Keratinocyte (primary cell): ENCODE measurements at regions not wholly inside any gene's neighbourhood (a gene's known extent, or its start where the extent isn't known, plus 50 kb on each side); places are given as distances from the start of the nearest gene placed in this dataset.
A peak's percentile ranks its signal among the peaks of the same experiment; 100 is the strongest.

Experiments
- DNase-seq: peaks from one replicate; pipeline ENCODE4 v3.0.0-alpha.2; 2011; ENCODE audit warnings: low read depth, missing footprints, low spot score
- FAIRE-seq: peaks from 2 replicates; lab custom pipeline; 2011; peaks lifted over from hg19 to GRCh38; lab: Jason Lieb, UNC
- H2AFZ ChIP-seq: 2 replicates; pipeline ENCODE4 v1.6.0; 2012; ENCODE audit warnings: low read length, control low read depth, inconsistent platforms; ENCODE audit not compliant: control insufficient read depth
- H3K27ac ChIP-seq: 2 replicates; pipeline ENCODE4 v1.5.1; 2011; ENCODE audit warnings: low read length; ENCODE audit not compliant: control insufficient read depth, insufficient read depth
- H3K27me3 ChIP-seq: 3 replicates; pipeline ENCODE4 v1.6.0; 2011; ENCODE audit warnings: low read length; ENCODE audit not compliant: control insufficient read depth, insufficient read depth; ENCODE audit errors: extremely low read depth
- H3K36me3 ChIP-seq, 2 experiments: 2 replicates in 1 of 2; 3 replicates in 1 of 2; pipeline ENCODE4 v1.5.1; 2011; ENCODE audit warnings: low read length in 2 of 2, mild to moderate bottlenecking in 1 of 2; ENCODE audit not compliant: control insufficient read depth in 2 of 2, insufficient read depth in 2 of 2; ENCODE audit errors: extremely low read depth in 1 of 2
- H3K4me1 ChIP-seq: 3 replicates; pipeline ENCODE4 v1.5.1; 2011; ENCODE audit warnings: low read length; ENCODE audit not compliant: control insufficient read depth, insufficient read depth; ENCODE audit errors: extremely low read depth
- H3K4me2 ChIP-seq: 3 replicates; pipeline ENCODE4 v1.6.0; 2011; ENCODE audit warnings: low read depth, low read length; ENCODE audit not compliant: control insufficient read depth, insufficient read depth; ENCODE audit errors: extremely low read depth
- H3K4me3 ChIP-seq, 3 experiments: fragments of 200-600 bp in 1 of 3; sonication (generic) in 1 of 3; 2 replicates in 2 of 3; 3 replicates in 1 of 3; pipeline ENCODE4 v1.5.1; 2011 to 2016; ENCODE audit warnings: low read length in 3 of 3, mild to moderate bottlenecking in 3 of 3, control low read depth in 2 of 3, inconsistent platforms in 1 of 3, low read depth in 1 of 3, mixed read lengths in 1 of 3, mixed run types in 1 of 3, moderate library complexity in 1 of 3; ENCODE audit not compliant: control insufficient read depth in 2 of 3, insufficient read depth in 2 of 3; ENCODE audit errors: extremely low read depth in 1 of 3
- H3K79me2 ChIP-seq: 2 replicates; pipeline ENCODE4 v1.6.0; 2012; ENCODE audit warnings: low read length; ENCODE audit not compliant: control insufficient read depth, insufficient read depth
- H3K9ac ChIP-seq: 3 replicates; pipeline ENCODE4 v1.6.0; 2011; ENCODE audit warnings: low read length; ENCODE audit not compliant: control insufficient read depth, insufficient read depth; ENCODE audit errors: extremely low read depth
- H3K9me1 ChIP-seq: 3 replicates; pipeline ENCODE4 v1.6.0; 2011; ENCODE audit warnings: low read length; ENCODE audit not compliant: control insufficient read depth, insufficient read depth; ENCODE audit errors: extremely low read depth
- H3K9me3 ChIP-seq: 2 replicates; pipeline ENCODE4 v1.5.1; 2012; ENCODE audit warnings: low read depth, low read length; ENCODE audit not compliant: control insufficient read depth
- H4K20me1 ChIP-seq: 3 replicates; pipeline ENCODE4 v1.6.0; 2011; ENCODE audit warnings: low read length; ENCODE audit not compliant: control insufficient read depth, insufficient read depth; ENCODE audit errors: extremely low read depth
- EZH2 ChIP-seq: IDR thresholded peaks from one replicate; pipeline ENCODE4 v1.6.1; 2012; ENCODE audit warnings: inconsistent platforms, mild to moderate bottlenecking, low read length, moderate library complexity
- dilution Hi-C: fragments of 300-500 bp; cut with MboI; formaldehyde crosslinking; loops from one replicate; pipeline ENCODE4 v1.7.0; 2020; ENCODE audit warnings: low sequenced_read_pairs; ENCODE audit not compliant: extremely low pct_ligation_motif_present
- TF ChIP-seq, protein P1 (sequence below), 3 experiments: IDR thresholded peaks in 1 of 3; conservative IDR thresholded peaks in 1 of 3; optimal IDR thresholded peaks in 1 of 3; 2 replicates in 2 of 3; 3 replicates in 1 of 3; pipeline versions ENCODE3 to v1.5.1; 2011; ENCODE audit warnings: low read length in 3 of 3, mild to moderate bottlenecking in 3 of 3, moderate library complexity in 2 of 3, control low read depth in 1 of 3, inconsistent platforms in 1 of 3; ENCODE audit not compliant: insufficient read depth in 2 of 3; ENCODE audit errors: extremely low read depth in 1 of 3

GRCh38 chr6:27757307-27757706 is 154.9 kb downstream of the OR2B2 start:
- Histone ChIP-seq H3K4me3 (peak overlapping the region; percentile 38 to 64 (median 61)), H3K27ac (peak overlapping the region; percentile 20), H3K4me1 (peaks cover 17% of the 10 kb centered on the region), H3K9ac (peak overlapping the region; percentile 71), H3K27me3 (no peaks in the 10 kb centered on the region), H3K4me2 (peak overlapping the region; percentile 77), H4K20me1 (no peaks in the 10 kb centered on the region), H3K79me2 (no peaks in the 10 kb centered on the region), H2AFZ (peak overlapping the region; percentile 90), H3K9me1 (no peaks in the 10 kb centered on the region), H3K36me3 (no peaks in the 10 kb centered on the region), H3K9me3 (no peaks in the 10 kb centered on the region)
- no peak for FAIRE-seq
- no peak for TF ChIP-seq EZH2
- TF ChIP-seq, protein P1, sequence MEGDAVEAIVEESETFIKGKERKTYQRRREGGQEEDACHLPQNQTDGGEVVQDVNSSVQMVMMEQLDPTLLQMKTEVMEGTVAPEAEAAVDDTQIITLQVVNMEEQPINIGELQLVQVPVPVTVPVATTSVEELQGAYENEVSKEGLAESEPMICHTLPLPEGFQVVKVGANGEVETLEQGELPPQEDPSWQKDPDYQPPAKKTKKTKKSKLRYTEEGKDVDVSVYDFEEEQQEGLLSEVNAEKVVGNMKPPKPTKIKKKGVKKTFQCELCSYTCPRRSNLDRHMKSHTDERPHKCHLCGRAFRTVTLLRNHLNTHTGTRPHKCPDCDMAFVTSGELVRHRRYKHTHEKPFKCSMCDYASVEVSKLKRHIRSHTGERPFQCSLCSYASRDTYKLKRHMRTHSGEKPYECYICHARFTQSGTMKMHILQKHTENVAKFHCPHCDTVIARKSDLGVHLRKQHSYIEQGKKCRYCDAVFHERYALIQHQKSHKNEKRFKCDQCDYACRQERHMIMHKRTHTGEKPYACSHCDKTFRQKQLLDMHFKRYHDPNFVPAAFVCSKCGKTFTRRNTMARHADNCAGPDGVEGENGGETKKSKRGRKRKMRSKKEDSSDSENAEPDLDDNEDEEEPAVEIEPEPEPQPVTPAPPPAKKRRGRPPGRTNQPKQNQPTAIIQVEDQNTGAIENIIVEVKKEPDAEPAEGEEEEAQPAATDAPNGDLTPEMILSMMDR (optimal IDR thresholded peaks at IDR 0.05 in 1 of 3, IDR thresholded peaks at IDR 0.05 in 1 of 3, conservative IDR thresholded peaks at IDR 0.05 in 1 of 3; ENCODE audit: extremely low read depth in 1 of 3, insufficient read depth in 2 of 3, low read length in 3 of 3): no peak
- DNase-seq: no peak
- dilution Hi-C loops: no loop called here

DNA sequence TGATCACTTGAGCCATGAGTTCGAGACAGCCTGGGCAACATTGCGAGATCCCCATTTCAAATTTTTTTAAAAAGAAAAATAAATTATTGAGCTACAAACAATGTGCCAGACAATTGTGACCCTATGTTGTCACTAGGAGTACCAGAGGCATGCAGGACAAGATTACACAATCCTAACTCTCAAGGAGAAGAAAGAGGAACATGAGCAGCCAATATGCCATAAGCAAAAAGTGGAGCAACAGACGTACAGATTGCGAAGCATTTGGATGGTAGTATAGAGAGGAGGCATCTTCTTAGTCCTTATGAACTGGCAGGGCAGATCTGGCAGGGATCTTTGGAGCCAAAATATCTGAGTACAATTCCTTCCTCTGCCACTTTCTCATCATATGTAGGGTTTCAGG is 156.4 kb downstream of the OR2B2 start:
- Histone ChIP-seq H3K4me3 (no peak overlapping the region), H3K9ac (no peak overlapping the region), H3K4me2 (no peak overlapping the region), H3K9me1 (no peaks in the 10 kb centered on the region), H3K9me3 (no peaks in the 10 kb centered on the region), H4K20me1 (no peaks in the 10 kb centered on the region), H3K27ac (no peak overlapping the region), H3K4me1 (peaks cover 24% of the 10 kb centered on the region), H3K79me2 (no peaks in the 10 kb centered on the region), H2AFZ (no peak overlapping the region), H3K27me3 (no peaks in the 10 kb centered on the region), H3K36me3 (no peaks in the 10 kb centered on the region)
- FAIRE-seq (no peak), DNase-seq (no peak)
- TF ChIP-seq EZH2: no peak
- TF ChIP-seq, protein P1 (optimal IDR thresholded peaks at IDR 0.05 in 1 of 3, IDR thresholded peaks at IDR 0.05 in 1 of 3, conservative IDR thresholded peaks at IDR 0.05 in 1 of 3; ENCODE audit: extremely low read depth in 1 of 3, insufficient read depth in 2 of 3, low read length in 3 of 3): no peak
- dilution Hi-C loops: no loop called here
